ENCODE measurements at regions not wholly inside any gene's neighbourhood (a gene's known extent, or its start where the extent isn't known, plus 50 kb on each side); places are given as distances from the start of the nearest gene placed in this dataset.

- Histone ChIP-seq H3K4me3 (no peak overlapping the region), H3K27ac (no peak overlapping the region)
Measured at GRCh38 chr14:42633504-42634095, 1026.9 kb downstream of the LRFN5 start.

- Histone ChIP-seq H3K27ac (no peak overlapping the region), H3K4me3 (no peak overlapping the region)
Measured at GRCh38 chr14:42629553-42629952, 1022.9 kb downstream of the LRFN5 start.

DNA sequence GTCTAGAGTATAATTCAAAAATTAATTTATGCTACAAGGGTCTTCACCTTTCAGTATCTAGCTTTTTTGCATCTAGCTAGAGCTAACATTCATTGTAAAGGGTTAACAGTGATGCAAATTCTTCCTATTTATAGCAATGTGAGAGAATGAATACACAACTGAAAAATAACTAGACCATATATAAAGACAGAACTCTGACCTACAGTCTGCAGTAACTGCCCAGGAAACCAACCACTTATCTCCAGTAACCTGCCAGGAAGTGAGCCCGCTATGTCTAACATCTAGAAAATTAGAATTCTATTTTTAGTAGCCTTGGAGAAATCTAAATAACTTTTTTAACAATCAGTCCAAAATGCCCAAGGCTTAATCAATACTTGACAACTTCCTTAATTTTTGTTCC, 1021.9 kb downstream of the LRFN5 start:
- Histone ChIP-seq H3K4me3 (no peak overlapping the region), H3K27ac (no peak overlapping the region)

GRCh38 chr14:42626986-42627385, 1020.3 kb downstream of the LRFN5 start:
- Histone ChIP-seq H3K4me3 (no peak overlapping the region), H3K27ac (no peak overlapping the region)

DNA sequence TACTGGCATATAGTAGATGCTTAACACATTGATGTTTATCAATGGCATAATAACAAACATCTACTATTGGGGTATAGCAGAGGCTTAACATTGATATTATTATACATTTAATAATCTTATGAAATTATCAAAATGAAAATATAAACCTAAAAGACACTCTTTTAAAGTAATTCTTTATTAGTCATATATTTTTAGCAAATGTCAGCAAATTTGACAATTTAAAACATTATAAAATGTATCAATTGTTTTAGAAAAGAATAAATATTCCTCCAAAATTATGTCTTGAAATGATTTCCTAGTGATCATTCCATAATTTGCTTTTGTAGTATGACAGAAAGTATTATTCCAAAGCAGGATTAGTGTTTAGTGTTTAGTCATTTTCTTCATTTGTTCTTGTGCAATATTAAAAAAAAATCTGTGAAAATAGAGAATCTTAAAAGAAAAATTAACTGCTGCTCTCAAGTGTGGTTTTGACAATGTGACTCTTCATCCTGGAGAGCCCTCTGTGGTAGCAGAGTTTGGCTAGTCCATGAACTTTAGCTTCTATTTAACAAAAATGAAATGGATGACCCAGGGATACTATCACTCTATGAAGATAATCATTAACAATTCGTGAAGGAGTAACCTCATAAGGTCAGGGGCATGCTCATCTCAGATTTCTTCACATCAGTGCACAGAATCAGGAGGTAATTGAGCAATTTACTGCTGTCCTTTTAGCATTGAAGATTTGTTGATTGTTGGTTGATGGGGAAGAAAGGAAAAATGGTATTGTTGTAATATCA, 1018.5 kb downstream of the LRFN5 start:
- H3K4me3 ChIP-seq, result no peak overlapping the region
- H3K27ac ChIP-seq, result no peak overlapping the region

GRCh38 chr14:42617005-42617404, 1010.3 kb downstream of the LRFN5 start:
- no peak overlapping the region for H3K27ac ChIP-seq
- no peak overlapping the region for H3K4me3 ChIP-seq

GRCh38 chr14:42606839-42607238, 1000.2 kb downstream of the LRFN5 start:
- Histone ChIP-seq H3K4me3 (no peak overlapping the region), H3K27ac (no peak overlapping the region)

- Histone ChIP-seq H3K4me3 (no peak overlapping the region), H3K27ac (no peak overlapping the region)
Measured at GRCh38 chr14:42602336-42602845, 995.7 kb downstream of the LRFN5 start.

- Histone ChIP-seq H3K4me3 (no peak overlapping the region), H3K27ac (no peak overlapping the region)
Measured at GRCh38 chr14:42572032-42572431, 965.4 kb downstream of the LRFN5 start.

DNA sequence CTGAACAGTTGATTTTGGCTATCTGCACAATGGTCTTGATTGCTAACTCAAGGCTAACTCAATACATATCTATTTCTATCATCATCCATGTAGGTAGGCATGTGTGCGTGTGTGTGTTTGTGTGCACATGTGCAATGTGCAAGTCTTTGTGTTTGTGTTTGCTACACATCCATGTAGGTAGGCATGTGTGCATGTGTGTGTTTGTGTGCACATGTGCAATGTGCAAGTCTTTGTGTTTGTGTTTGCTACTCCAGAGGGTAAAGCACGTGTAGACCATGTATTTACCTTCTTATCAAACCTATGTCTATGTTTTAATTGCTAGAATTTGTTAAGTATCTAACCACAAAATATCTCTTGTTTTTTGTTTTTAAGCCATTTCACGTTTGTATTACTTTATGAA, 962.6 kb downstream of the LRFN5 start:
- Histone ChIP-seq H3K4me3 (no peak overlapping the region), H3K27ac (no peak overlapping the region)

GRCh38 chr14:42565556-42565955, 958.9 kb downstream of the LRFN5 start:
- Histone ChIP-seq H3K27ac (no peak overlapping the region), H3K4me3 (no peak overlapping the region)

- H3K4me3 ChIP-seq, result no peak overlapping the region
- H3K27ac ChIP-seq, result no peak overlapping the region
Measured at GRCh38 chr14:42563313-42563712, 956.6 kb downstream of the LRFN5 start.

DNA sequence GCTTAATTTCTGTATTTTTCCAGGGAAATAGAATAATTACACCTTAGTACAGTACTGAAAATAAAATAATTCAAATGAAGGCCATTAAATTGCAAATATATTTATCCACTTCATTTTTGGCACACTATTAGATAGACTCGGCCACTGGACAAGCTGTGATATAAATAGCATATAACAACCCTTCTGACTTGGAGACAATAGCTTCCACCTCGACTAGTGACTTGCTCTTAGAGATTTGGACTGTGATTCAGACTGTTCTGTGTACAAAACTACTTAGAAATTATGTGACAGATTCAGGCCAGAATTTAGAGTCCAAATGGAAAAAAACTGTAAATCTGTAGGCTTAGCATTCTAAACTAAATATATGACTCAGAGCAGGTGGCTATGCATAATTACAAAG, 949.9 kb downstream of the LRFN5 start:
- Histone ChIP-seq H3K4me3 (no peak overlapping the region), H3K27ac (no peak overlapping the region)

GRCh38 chr14:42555365-42555764, 948.7 kb downstream of the LRFN5 start:
- no peak overlapping the region for H3K27ac ChIP-seq
- H3K4me3 ChIP-seq, result no peak overlapping the region

DNA sequence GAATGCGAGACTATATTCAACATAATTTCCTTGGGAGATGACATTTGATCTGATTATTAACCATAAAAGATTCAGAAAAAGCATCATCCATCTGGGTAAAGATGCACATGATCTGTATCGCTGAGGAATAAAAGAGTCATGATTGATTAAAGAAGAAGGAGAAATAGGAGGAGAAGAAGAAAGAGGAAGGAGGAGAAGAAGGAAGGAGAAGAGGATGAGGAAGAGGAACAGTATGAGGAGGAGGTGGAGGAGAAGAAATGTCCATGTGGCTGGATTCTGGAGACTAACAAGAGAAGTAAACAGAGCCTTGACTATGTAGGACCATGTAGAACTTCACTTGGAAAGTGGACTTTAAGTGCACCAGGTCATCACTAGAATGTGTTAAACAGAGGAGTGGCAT, 947.4 kb downstream of the LRFN5 start:
- H3K27ac ChIP-seq, result no peak overlapping the region
- no peak overlapping the region for H3K4me3 ChIP-seq

- H3K27ac ChIP-seq, result no peak overlapping the region
Measured at GRCh38 chr14:42550310-42550709, 943.6 kb downstream of the LRFN5 start.

DNA sequence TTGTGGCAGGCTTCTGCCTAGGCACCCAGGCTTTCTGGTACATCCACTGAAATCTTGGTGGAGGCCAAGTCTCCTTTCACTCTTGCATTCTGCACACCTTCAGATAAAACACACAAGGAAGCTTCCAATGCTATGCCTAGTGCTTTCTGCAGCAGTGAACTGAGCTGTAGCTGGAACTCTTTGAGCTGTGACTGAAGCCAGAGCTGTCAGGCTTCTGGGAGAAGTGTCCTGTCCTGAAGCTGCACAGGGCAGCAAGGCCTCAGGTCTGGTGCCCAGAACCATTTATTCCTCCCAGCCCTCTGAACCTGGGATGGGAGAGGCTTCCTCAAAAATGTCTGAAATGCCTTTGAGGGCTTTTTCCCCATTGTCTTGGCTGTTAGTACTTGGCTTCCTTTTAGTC, 941.7 kb downstream of the LRFN5 start:
- Histone ChIP-seq H3K27ac (no peak overlapping the region), H3K4me3 (no peak overlapping the region)

More at GRCh38 chr14:42550310-42550709, 943.6 kb downstream of the LRFN5 start:
- no peak overlapping the region for H3K4me3 ChIP-seq

GRCh38 chr14:42545636-42546035, 939.0 kb downstream of the LRFN5 start:
- H3K27ac ChIP-seq, result no peak overlapping the region
- H3K4me3 ChIP-seq, result no peak overlapping the region

- Histone ChIP-seq H3K4me3 (no peak overlapping the region), H3K27ac (no peak overlapping the region)
Measured at GRCh38 chr14:42541535-42542001, 934.9 kb downstream of the LRFN5 start.

- Histone ChIP-seq H3K4me3 (no peak overlapping the region), H3K27ac (no peak overlapping the region)
Measured at GRCh38 chr14:42535397-42535796, 928.7 kb downstream of the LRFN5 start.

DNA sequence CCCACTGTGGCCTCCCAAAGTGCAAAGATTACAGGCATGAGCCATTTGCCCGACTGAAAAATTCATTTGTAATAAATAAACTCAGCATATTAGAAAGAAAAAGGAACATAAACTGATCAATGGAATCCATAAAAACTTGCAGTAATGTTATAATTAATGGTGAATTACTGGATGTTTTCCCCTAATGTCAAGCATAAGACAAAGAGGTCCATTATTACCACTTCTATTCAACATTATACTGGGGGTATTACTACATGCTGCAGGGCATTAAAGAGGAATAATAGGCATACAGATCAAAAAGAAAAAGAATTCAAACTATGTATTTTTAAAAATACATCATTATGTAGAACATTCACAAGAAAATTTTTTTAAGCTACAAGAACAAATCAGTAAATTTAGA, 926.8 kb downstream of the LRFN5 start:
- H3K4me3 ChIP-seq, result no peak overlapping the region
- H3K27ac ChIP-seq, result no peak overlapping the region
